Endothelial cell of umbilical vein (primary cell): ENCODE measurements at regions not wholly inside any gene's neighbourhood (a gene's known extent, or its start where the extent isn't known, plus 50 kb on each side); places are given as distances from the start of the nearest gene placed in this dataset.

Source experiments
- BruUV-seq: library from RNA; stranded (reverse); fragments of 400-500 nt; replicated peaks from 2 replicates; lab custom pipeline; 2021; lab: Mats Ljungman, UMichigan
- CTCF ChIA-PET: fragments of 300-600, 350-600 bp; sonication (Branson Sonifier 250); formaldehyde crosslinking; loops from one replicate; lab custom pipeline; 2021; ENCODE audit warnings: antibody characterized with exemption, inconsistent platforms; lab: Charles Lee
- POLR2A ChIA-PET: fragments of 300-600, 350-600 bp; sonication (Branson Sonifier 250); formaldehyde crosslinking; loops from one replicate; lab custom pipeline; 2021; ENCODE audit warnings: antibody characterized with exemption, inconsistent platforms; lab: Charles Lee
- DNase-seq: peaks from one replicate; pipeline ENCODE4 v3.0.0-alpha.2; 2011; ENCODE audit warnings: low read depth, low spot score
- FAIRE-seq: peaks from 2 replicates; lab custom pipeline; 2011; peaks lifted over from hg19 to GRCh38; lab: Jason Lieb, UNC
- H2AFZ ChIP-seq: 2 replicates; pipeline ENCODE4 v1.6.0; 2012; ENCODE audit warnings: low read depth, low read length, control low read depth, inconsistent platforms
- H3K27ac ChIP-seq: 2 replicates; pipeline ENCODE4 v1.5.1; 2011; ENCODE audit warnings: low read depth, mild to moderate bottlenecking, control low read depth, low read length, moderate library complexity; ENCODE audit not compliant: insufficient read depth
- H3K27me3 ChIP-seq, 2 experiments: 2 replicates each; pipeline versions ENCODE4 v1.6.0 to v1.6.1; 2011; ENCODE audit warnings: low read length in 2 of 2, mixed read lengths in 1 of 2; ENCODE audit not compliant: control insufficient read depth in 2 of 2, insufficient read depth in 2 of 2
- H3K36me3 ChIP-seq, 2 experiments: 2 replicates in 1 of 2; 3 replicates in 1 of 2; pipeline ENCODE4 v1.5.1; 2011; ENCODE audit warnings: low read length in 2 of 2, mild to moderate bottlenecking in 1 of 2, moderate library complexity in 1 of 2; ENCODE audit not compliant: control insufficient read depth in 2 of 2, insufficient read depth in 2 of 2; ENCODE audit errors: extremely low read depth in 1 of 2
- H3K4me1 ChIP-seq: 3 replicates; pipeline ENCODE4 v1.5.1; 2011; ENCODE audit warnings: mild to moderate bottlenecking, low read length; ENCODE audit not compliant: control insufficient read depth, insufficient read depth; ENCODE audit errors: extremely low read depth
- H3K4me2 ChIP-seq: 2 replicates; pipeline ENCODE4 v1.6.1; 2011; ENCODE audit warnings: low read length, control low read depth, mixed read lengths; ENCODE audit not compliant: insufficient read depth
- H3K4me3 ChIP-seq, 3 experiments: fragments of 200-600 bp in 1 of 3; sonication (generic), shearing (Covaris generic) in 1 of 3; replicated peaks in 1 of 3; 2 replicates each; pipeline ENCODE4 v1.5.1; 2011 to 2016; ENCODE audit warnings: control low read depth in 3 of 3, low read length in 3 of 3, mild to moderate bottlenecking in 2 of 3, inconsistent platforms in 1 of 3, low read depth in 1 of 3, moderate library complexity in 1 of 3; ENCODE audit not compliant: insufficient read depth in 1 of 3
- H3K79me2 ChIP-seq: 2 replicates; pipeline ENCODE4 v1.6.0; 2012; ENCODE audit warnings: low read length, inconsistent platforms; ENCODE audit not compliant: control insufficient read depth, insufficient read depth
- H3K9ac ChIP-seq: replicated peaks from 2 replicates; pipeline ENCODE3; 2011; ENCODE audit warnings: low read length, control low read depth; ENCODE audit not compliant: insufficient read depth; ENCODE audit errors: extremely low read depth
- H3K9me1 ChIP-seq: replicated peaks from 3 replicates; pipeline ENCODE4 v1.6.0; 2011; ENCODE audit warnings: mild to moderate bottlenecking, low read length; ENCODE audit not compliant: control insufficient read depth, insufficient read depth; ENCODE audit errors: extremely low read depth
- H3K9me3 ChIP-seq: replicated peaks from 2 replicates; pipeline ENCODE4 v1.5.1; 2012; ENCODE audit warnings: low read length, inconsistent platforms; ENCODE audit not compliant: control insufficient read depth, insufficient read depth
- H4K20me1 ChIP-seq: replicated peaks from 2 replicates; pipeline ENCODE3; 2011; ENCODE audit warnings: mild to moderate bottlenecking, low read length; ENCODE audit not compliant: control insufficient read depth, insufficient read depth; ENCODE audit errors: extremely low read depth
- EZH2 ChIP-seq: IDR thresholded peaks from 2 replicates; pipeline ENCODE4 v1.6.1; 2012; ENCODE audit warnings: borderline replicate concordance, low read depth, mild to moderate bottlenecking, moderate library complexity, low read length, inconsistent platforms; ENCODE audit not compliant: severe bottlenecking
- FOS ChIP-seq: IDR thresholded peaks from 2 replicates; pipeline ENCODE4 v1.6.1; 2011; ENCODE audit warnings: mild to moderate bottlenecking, low read length, moderate library complexity, borderline replicate concordance; ENCODE audit not compliant: insufficient read depth
- GATA2 ChIP-seq: IDR thresholded peaks from 2 replicates; pipeline ENCODE4 v1.7.0; 2011; ENCODE audit warnings: low read depth, mild to moderate bottlenecking, moderate library complexity, mixed read lengths, low read length; ENCODE audit not compliant: insufficient read length, insufficient read depth
- JUN ChIP-seq: IDR thresholded peaks from 2 replicates; pipeline ENCODE4 v1.6.1; 2011; ENCODE audit warnings: borderline replicate concordance, low read depth; ENCODE audit not compliant: insufficient read length, insufficient read depth
- MYC ChIP-seq: IDR thresholded peaks from one replicate; pipeline ENCODE4 v1.6.1; 2011; ENCODE audit warnings: mild to moderate bottlenecking, low read depth, low read length
- POLR2A ChIP-seq: IDR thresholded peaks from 2 replicates; pipeline ENCODE4 v1.6.1; 2012; ENCODE audit warnings: low read depth, mild to moderate bottlenecking, control low read depth, low read length
- POLR2AphosphoS5 ChIP-seq: IDR thresholded peaks from 2 replicates; pipeline ENCODE4 v1.6.1; 2012; ENCODE audit warnings: low read depth, mild to moderate bottlenecking, control low read depth, low read length, moderate library complexity; ENCODE audit not compliant: insufficient read depth
- dilution Hi-C: fragments of 300-500 bp; cut with MboI; formaldehyde crosslinking; loops from one replicate; pipeline ENCODE4 v1.15.0; 2019; ENCODE audit warnings: low sequenced_read_pairs; ENCODE audit not compliant: extremely low pct_ligation_motif_present
- intact Hi-C: fragments of 100-400 bp; cut with micrococcal nuclease; formaldehyde crosslinking; loops from one replicate; pipeline ENCODE4 v1.10.0; 2022
- TF ChIP-seq, protein P1 (sequence below): IDR thresholded peaks from 2 replicates; pipeline ENCODE4 v1.6.1; 2011; ENCODE audit not compliant: insufficient read depth, insufficient read length
- TF ChIP-seq, protein P2 (sequence below), 2 donors: IDR thresholded peaks; 1 replicate in 1 of 2; 2 replicates in 1 of 2; pipeline ENCODE4 v1.5.1; 2011; ENCODE audit warnings: low read length in 2 of 2, mild to moderate bottlenecking in 2 of 2, moderate library complexity in 2 of 2, control low read depth in 1 of 2, inconsistent platforms in 1 of 2, low read depth in 1 of 2; ENCODE audit not compliant: insufficient read depth in 1 of 2; ENCODE audit errors: extremely low read depth in 1 of 2

DNA sequence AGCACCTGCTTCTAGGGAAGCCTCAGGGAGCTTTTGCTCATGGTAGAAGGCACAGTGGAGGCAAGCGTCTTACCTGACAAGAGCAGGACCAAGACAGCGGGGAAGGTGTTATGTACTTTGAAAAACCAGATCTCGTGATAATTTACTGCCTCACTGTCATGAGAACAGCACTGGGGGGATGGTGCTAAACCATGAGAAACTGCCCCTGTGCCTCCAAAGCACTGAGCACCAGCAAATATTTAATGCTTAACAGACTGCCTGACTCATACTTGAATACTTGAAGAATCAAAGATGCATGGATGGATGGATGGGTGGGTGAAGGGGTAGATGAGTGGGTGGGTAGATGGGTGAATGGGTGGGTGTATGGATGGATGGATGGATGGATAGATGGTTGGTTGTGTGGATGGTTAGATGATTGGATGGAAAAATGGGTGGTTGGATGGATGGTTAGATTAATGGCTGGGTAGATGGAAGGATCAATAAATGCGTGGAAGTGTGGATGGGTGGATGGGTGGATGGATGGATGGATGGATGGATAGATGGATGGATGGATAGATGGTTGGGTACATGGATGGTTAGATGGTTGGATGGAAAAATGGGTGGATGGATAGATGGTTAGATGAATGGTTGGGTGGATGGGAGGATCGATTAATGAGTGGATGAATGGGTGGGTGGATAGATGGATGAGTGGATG lies 101.1 kb upstream of the IPO5 start:
- no peak overlapping the region for H2AFZ ChIP-seq
- FAIRE-seq (no peak), DNase-seq (no peak)
- H3K79me2 ChIP-seq = no peaks in the 10 kb centered on the region
- H3K9me3 ChIP-seq = no peaks in the 10 kb centered on the region
- H3K4me3 ChIP-seq = no peak overlapping the region
- ChIA-PET POLR2A (no interaction called here), CTCF (interaction anchor here (1.6 kb wide), 1 partner anchor 821 kb away, joined by 5 read pairs; no protein-coding TSS in a partner anchor)
- H3K9me1 ChIP-seq = no peaks in the 10 kb centered on the region
- no peak for TF ChIP-seq JUN
- TF ChIP-seq, protein P1, sequence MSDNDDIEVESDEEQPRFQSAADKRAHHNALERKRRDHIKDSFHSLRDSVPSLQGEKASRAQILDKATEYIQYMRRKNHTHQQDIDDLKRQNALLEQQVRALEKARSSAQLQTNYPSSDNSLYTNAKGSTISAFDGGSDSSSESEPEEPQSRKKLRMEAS = no peak
- H3K4me2 ChIP-seq = no peak overlapping the region
- H3K27ac ChIP-seq = no peak overlapping the region
- no peak overlapping the region for H3K9ac ChIP-seq
- peaks cover 20% of the 10 kb centered on the region for H3K4me1 ChIP-seq
- dilution Hi-C loops = no loop called here
- BruUV-seq = no TSS peak
- H3K36me3 ChIP-seq = no peaks in the 10 kb centered on the region
- H4K20me1 ChIP-seq = no peaks in the 10 kb centered on the region
- intact Hi-C loops = no loop called here
- H3K27me3 ChIP-seq = no peaks in the 10 kb centered on the region

GRCh38 chr13:97853550-97853949 lies 99.9 kb upstream of the IPO5 start:
- DNase-seq (no peak), FAIRE-seq (no peak)
- Histone ChIP-seq H3K79me2 (no peaks in the 10 kb centered on the region), H3K9ac (no peak overlapping the region), H2AFZ (no peak overlapping the region), H3K9me3 (no peaks in the 10 kb centered on the region), H3K27me3 (no peaks in the 10 kb centered on the region), H4K20me1 (no peaks in the 10 kb centered on the region), H3K36me3 (no peaks in the 10 kb centered on the region), H3K9me1 (no peaks in the 10 kb centered on the region), H3K4me2 (no peak overlapping the region), H3K27ac (no peak overlapping the region), H3K4me3 (no peak overlapping the region), H3K4me1 (peaks cover 15% of the 10 kb centered on the region)
- ChIA-PET POLR2A (no interaction called here), CTCF (interaction anchor here (0.5 to 1.6 kb wide), 3 partner anchors 58 to 820 kb away, joined by 3 to 5 read pairs (median 3); no protein-coding TSS in a partner anchor)
- intact Hi-C loops = no loop called here
- no TSS peak for BruUV-seq
- dilution Hi-C loops = no loop called here
- TF ChIP-seq, protein P2, sequence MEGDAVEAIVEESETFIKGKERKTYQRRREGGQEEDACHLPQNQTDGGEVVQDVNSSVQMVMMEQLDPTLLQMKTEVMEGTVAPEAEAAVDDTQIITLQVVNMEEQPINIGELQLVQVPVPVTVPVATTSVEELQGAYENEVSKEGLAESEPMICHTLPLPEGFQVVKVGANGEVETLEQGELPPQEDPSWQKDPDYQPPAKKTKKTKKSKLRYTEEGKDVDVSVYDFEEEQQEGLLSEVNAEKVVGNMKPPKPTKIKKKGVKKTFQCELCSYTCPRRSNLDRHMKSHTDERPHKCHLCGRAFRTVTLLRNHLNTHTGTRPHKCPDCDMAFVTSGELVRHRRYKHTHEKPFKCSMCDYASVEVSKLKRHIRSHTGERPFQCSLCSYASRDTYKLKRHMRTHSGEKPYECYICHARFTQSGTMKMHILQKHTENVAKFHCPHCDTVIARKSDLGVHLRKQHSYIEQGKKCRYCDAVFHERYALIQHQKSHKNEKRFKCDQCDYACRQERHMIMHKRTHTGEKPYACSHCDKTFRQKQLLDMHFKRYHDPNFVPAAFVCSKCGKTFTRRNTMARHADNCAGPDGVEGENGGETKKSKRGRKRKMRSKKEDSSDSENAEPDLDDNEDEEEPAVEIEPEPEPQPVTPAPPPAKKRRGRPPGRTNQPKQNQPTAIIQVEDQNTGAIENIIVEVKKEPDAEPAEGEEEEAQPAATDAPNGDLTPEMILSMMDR (IDR thresholded peaks at IDR 0.05; ENCODE audit: extremely low read depth in 1 of 2, insufficient read depth in 1 of 2, low read depth in 1 of 2, low read length in 2 of 2) = no peak
- TF ChIP-seq GATA2 = no peak
- TF ChIP-seq MYC = no peak
- no peak for TF ChIP-seq JUN
- TF ChIP-seq FOS = no peak
- TF ChIP-seq POLR2AphosphoS5 = no peak
- TF ChIP-seq EZH2 = no peak
- no peak for TF ChIP-seq POLR2A
